Medulla oblongata (tissue), 1 donor: ENCODE measurements at regions not wholly inside any gene's neighbourhood (a gene's known extent, or its start where the extent isn't known, plus 50 kb on each side); places are given as distances from the start of the nearest gene placed in this dataset.
"Not testable (repeated sequence)": the region's sequence is repeated elsewhere in the genome, so short reads cannot be mapped to it uniquely, and the experiment has no call there.

ENCODE experiments used
- DNase-seq: peaks from one replicate; pipeline ENCODE4 v3.0.0-alpha.2; 2015; ENCODE audit errors: extremely low spot score

DNA sequence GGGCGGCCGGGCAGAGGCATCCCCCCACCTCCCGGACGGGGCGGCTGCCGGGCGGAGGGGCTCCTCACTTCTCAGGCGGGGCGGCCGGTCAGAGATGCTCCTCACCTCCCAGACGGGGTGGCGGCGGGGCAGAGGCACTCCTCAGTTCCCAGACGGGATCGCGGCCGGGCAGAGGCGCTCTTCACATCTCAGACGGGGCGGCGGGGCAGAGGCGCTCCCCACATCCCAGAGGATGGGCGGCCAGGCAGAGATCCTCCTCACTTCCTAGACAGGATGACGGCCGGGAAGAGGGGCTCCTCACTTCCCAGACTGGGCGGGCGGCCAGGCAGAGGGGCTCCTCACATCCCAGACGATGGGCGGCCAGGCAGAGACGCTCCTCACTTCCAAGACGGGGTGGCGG, 463.2 kb downstream of the SQOR start:
- not testable (repeated sequence) for DNase-seq

DNA sequence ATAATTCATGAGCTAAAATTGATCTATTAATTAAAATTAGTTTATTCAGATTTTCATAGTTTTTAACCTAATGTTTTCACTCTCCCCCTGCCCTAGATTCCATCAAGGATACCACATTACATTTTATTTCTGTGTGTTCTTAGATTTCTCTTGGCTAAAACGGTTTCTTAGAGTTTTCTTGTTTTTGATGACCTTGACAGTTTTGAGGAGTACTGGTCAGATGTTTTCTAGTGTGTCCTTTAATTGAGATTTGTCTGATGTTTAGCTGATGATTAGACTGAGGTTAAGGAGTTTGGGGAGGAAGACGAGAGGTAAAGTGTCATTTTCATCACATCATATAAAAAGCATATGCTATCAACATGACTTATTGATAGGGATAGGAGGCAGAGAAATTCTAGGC, 475.9 kb downstream of the SQOR start:
- no peak for DNase-seq

DNA sequence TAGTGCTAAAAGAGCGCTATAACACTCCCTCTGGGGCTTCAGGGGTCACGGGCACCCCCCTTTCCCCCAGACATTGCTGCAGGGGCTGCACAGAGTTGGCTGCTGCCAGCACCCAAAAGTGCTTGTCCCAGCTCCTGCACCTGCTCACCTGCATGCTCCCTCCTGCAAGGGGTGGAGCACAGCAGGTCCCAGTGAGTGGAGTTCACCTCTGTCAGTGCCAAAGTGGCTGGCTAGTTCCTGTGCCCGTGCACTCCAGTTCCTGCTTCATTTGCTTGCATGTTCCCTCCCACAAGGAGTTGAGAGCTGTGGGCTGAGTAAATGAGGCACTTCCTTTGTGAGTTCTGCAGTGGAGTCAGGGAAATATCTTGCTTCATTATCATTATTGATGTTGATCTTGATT, 476.9 kb downstream of the SQOR start:
- no peak for DNase-seq

DNA sequence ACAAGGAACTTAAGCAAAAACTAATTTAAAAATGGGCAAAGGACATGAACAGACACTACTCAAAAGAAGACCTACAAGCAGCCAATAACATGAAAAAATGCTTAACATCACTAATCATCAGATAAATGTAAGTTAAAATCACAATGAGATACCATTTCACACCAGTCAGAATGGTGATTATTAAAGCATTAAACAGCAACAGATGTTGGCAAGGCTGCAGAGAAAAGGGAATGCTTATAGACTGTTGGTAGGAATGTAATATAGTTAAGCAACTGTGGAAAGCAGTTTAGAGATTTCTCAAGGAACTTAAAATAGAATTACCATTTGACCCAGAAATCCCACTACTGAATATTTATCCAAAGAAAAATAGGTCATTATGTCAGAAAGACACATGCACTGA, 482.2 kb downstream of the SQOR start:
- DNase-seq: no peak

DNA sequence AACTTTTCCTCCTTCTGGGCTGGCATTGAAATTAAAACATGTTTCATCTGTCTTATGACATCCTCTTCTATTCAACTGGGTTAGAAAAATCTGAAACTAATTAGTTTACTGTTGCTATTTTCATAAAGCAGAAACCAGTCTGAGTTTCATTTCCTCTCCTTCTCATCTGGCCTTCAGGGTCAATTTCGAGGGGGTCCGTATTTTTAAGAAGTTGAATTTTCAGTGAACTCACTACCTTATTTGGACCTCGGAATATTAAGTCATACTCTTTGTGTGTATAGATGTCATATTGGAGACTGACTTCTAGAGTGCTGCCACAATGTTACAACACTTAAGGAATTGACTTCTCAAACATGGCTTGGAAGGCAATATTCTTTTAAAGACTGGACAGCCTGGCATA, 485.9 kb downstream of the SQOR start:
- no peak for DNase-seq

DNA sequence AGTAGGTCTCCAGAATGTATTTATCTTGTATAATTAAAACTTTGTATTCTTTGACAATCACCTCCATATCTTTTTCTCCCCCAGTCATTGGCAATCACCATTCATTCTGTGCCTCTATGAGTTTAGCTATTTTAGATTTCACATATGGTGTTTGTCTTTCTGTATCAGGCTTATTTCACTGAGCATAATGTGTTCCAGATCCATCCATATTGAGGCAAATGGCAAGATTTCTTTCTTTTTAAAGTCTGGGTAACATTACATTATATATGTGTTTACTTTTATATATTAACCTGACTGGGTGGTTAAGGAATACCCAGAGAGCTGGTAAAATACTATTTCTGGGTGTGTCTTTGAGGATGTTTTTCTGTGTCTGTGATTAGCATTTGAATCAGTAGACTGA, 486.6 kb downstream of the SQOR start:
- DNase-seq: no peak

DNA sequence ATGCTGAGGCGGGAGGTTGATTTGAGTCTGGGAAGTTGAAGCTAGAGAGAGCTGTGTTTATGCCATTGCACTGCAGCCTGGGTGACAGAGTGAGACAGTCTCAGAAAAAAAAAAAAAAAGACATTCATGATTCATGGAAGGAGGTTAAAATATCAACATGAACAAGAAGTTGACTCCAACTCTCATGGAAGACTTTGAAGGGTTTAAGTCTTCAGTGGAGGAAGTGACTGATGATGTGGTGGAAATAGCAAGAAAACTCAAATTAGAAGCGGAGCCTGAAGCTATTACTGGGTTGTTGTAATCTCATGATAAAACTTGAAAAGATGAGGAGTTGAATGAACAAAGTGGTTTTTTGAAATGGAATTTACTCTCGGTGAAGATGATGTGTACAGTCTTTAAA, 491.8 kb downstream of the SQOR start:
- no peak for DNase-seq

DNA sequence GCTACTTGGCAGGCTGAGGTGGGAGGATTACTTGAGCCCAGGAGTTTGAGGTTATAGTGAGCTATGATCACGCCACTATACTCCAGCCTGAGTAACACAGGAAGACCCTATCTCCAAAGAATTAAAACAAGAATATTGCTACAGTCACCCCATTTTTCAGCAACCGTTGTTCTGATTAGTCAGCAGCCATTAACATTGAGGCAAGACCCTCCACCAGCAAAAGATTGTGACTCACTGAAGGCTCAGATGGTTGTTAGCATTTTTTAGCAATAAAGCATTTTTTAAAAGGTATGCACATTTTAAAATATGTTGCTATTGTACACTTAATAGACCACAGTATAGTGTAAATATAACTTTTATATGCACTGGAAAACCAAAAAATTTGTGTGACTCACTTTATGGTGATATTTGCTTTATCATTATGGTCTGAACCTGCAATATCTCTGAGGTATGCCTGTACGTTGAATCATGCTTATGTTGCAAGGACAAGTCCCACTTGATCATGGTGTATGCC, 492.6 kb downstream of the SQOR start:
- DNase-seq: no peak

DNA sequence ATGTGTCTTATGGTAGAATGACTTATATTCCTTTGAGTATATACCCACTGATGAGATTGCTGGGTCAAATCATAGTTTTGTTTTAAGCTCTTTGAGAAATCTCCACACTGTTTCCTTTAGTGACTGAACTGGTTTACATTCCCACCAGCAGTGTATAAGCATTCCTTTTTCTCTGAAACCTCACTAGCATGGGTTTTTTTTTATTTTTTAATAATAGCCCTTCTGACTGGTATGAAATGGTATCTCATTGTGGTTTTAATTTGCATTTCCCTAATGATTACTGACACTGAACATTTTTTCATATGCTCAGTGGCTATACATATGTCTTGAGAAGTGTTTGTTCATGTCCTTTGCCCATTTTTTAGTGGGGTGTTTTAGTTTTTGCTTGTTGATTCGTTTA, 494.3 kb downstream of the SQOR start:
- DNase-seq: no peak

DNA sequence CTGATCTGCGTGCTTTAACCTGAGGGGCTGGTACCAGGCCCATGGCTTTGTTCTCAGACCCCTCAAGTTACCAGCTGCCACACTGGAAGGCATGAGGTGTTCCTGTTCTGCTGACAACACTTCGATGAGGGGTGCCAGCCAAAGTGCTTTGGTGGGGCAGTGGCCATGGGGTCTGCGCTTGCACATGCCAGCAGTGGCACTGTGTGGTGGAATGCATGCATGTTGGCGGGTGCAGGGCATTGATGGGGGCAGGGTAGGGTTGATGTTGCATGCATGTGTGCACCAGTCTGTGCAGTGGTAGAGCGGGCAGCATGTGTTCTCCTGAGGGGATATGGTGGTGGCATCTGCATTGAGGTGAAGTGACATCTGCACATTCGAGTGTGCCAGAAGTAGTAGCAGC, 497.0 kb downstream of the SQOR start:
- no peak for DNase-seq

DNA sequence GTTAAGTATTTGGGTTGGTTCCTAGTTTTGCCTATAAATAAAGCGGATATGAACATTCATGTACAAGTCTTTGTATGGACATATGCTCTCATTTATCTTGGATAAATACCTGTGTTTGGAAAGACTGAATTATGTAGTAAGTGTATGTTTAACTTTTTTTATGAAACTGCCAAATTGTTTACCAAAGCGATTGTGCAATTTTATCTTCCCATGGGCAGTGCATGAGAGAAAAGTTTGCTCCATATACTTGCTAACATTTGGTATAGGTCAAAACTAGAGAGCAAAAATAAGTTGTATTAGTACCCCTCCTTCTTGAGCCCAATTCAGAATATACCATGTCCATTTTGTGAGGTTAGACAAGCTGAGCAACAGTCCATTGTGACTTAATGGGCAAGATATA, 502.6 kb downstream of the SQOR start:
- no peak for DNase-seq

DNA sequence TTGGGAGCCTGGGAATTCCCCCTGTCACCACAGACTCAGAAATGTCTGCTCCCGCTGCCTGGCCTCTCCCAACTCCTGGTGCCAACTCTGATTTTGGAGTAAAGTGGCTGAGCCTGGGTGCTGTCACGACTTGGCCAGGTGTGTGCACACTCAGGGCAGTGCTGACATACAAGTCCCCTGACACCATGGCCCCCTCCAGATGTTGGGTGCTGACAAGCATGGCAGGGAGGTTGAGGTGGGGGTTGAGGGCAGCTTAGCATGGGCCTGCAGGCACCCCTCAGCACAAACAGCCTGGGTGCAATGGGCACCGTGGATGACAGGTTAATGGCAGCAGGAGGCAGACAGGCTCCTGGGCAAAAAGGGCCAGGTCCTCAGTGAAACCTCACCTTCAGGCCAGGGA, 511.2 kb downstream of the SQOR start:
- no peak for DNase-seq

DNA sequence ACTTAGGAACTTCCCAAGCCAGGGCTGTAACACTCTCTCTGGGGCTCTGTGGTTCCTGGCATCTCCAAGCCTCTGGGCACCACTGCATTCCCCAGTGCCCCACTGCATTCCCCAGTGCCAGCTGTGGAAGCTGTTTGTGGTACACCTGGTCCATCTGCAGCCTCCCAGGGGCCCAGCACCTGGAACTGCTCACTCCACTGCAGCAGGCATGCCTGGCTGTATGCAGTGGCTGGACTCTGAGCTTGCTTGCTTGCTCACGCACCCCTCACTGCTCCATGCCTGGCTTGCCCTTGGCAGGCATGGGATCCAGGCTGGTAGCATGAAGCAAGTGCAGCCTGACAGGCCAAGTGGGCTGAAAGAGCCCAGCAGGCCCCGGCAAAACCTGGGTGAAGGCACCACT, 512.1 kb downstream of the SQOR start:
- no peak for DNase-seq

DNA sequence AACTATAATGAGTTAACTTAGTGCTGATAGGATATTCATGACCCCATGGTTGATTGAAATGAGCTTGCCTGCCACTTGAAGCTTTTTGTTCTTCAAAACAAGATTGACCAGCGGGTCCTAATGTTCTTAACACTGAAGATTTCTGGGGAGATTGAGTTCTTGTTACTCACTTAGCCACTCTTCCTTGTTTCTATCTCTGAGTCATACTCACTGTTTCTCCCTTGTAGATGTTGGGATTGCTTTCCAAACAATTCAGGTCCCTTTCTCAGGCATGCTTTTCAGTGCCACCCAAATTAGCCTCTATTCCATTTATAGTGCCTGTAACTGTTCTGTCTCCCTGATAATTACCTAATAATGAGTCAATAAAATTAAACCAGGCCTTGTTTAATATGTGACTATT, 517.0 kb downstream of the SQOR start:
- DNase-seq: no peak

DNA sequence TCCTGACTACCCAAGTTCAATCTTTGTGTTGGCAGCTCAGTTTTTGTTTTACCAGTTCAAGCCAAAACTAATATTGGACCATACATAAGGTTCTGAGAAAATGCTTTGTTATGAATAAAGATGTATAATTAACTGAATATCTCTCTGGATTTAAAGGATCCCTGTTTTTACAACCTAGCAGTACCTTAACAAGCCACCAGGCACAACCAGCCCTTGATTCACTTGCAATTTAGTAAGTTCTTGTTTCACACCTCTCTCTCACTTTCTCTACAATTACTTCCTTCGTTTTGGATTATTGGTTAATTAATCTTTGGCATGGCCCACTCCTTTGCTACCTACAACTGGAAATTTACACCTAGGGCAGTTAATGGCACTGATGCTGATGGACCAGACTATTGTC, 531.9 kb downstream of the SQOR start:
- DNase-seq: no peak

DNA sequence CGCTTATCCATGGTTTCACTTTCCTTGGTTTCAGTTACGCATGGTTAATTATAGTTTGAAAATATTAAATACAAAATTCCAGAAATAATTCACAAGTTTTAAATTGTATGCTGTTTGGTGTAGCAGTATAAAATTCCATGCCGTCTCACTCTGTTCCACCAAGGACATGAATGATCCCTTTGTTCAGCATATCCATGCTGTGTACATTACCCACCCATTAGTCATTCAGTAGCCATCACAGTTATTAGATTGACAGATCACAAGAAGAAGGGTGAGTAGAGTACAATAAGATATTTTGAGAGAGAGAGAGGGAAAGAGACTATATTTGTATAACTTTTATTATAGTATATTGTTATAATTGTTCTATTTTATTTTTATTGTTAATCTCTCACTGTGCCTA, 535.5 kb downstream of the SQOR start:
- DNase-seq: no peak

DNA sequence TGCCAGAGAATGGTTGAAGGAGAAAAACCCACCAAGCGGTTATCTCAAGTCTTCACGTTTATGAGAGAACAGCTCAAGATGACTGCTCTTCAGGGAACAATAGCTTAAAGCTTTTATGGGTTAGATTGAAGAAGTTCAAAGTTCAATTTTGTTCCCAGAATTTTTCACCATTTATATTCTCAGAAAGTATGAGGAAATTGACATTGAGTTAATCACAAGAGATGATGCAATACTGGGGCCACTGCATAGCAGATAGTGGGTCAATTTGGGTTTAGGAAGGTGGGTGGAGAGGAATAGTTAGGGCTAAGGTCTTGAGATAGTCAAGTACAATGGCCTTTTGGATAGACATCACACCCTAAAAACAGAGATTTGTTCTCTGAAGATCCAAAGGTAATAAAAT, 539.3 kb downstream of the SQOR start:
- DNase-seq: no peak

DNA sequence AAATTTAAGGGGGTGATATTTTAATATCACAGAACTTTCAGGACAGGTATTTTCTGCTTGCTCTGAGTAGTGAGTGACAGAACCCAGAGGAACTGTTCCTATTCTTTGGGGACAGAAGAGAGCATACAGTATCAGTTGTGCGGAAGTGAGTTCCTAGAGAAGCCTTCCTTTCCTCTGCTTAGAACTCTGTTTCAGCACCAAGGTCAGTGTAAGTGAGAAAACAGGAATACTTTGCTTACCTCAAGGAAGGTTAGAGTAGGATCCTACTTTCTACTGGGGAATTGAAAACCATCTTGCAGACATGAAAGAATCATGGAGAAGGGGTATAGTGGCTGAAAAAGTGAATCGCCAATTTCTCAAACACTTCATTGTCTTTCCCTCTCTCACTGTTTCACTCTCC, 542.4 kb downstream of the SQOR start:
- DNase-seq: no peak

DNA sequence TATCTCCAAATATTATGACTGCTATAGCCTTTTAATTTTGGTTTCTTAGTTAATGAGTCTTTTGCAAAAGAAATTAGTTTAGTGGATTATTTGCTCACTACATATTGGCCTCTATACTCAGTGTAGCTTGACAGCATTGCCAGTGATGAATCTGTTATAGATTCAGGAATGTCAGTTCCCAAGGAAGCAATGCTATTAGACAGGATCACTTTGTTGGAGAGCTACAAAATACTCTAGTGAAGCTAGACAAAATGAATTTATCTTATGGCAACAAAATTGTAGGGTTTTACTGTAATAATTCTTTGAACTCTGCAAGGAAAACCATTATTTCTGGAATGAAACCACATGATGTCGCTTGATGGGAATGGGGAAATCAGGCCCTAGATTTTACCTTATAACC, 543.3 kb downstream of the SQOR start:
- no peak for DNase-seq

DNA sequence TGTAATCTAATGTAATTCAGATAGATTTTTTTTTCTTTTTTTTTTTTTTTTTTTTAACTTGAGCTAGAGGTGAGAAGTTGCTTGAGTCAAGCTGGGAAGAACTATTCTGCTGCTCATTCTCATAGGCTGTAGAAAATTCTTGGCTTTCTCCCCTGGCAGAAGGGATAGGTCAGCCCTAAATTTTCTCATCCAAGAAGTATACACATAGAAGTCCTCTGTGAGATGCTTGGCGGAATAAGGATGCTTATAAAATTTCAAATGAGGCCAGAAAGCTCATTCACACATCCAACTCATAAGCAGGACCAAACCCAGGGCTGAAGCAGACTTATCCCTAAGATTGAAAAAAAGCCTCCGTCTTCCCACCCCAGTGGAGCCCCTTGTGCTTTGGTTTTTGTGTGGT, 572.5 kb downstream of the SQOR start:
- no peak for DNase-seq

DNA sequence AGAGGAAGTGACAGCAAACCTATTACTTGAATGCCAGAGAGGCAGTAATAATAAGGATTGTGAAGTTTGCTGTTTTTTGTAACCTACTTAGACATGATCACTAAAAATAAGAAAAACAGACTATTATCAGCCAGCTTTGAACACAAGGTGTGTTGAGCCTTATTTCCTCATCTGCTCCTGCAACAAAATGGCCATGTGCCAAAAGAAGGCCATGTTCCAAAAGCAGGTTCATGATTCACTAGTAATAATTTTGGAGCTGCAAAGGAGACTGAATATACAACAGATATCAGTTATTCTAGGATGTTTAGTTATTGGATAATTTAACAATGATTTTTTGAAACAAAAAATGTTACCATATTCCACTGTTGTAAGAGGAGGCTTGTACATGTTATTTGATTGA, 578.7 kb downstream of the SQOR start:
- DNase-seq: no peak

DNA sequence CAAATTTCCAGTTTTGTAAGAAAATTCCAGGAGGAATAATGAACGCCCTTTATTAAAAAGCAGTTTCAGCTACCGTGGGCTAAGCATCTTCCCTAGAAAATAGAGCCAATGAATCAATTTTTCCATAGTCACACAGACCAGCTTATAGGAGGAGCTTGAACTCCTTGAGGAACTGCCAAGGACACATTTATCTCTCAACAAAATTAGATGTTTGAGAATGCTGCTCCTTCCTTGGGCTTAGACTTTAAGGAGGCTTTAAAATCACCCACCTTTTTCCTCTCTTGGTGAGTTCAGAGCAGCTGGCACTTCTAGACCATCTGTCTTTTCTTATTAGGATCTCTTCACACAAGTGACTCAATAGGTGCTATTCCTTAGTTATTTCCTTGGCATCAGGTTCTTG, 588.0 kb downstream of the SQOR start:
- no peak for DNase-seq

DNA sequence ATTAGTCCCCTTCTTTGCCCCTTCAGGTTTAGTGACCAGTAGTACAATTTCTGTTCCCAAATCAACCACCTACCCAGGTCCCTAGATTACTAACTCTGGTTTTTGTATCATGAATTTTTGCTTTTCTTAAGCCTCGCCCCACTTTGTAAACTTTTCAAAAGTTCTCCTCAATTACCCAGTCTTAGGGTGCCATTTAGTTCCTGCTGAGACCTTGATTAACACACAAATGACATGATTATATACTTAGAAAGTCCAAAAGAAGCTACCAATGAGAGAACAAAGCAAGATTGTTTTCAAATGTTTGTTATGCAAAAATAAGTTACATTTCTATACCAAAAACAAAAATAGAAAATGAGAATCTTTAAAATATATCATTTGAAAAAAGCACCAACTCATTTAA, 594.4 kb downstream of the SQOR start:
- DNase-seq: no peak

DNA sequence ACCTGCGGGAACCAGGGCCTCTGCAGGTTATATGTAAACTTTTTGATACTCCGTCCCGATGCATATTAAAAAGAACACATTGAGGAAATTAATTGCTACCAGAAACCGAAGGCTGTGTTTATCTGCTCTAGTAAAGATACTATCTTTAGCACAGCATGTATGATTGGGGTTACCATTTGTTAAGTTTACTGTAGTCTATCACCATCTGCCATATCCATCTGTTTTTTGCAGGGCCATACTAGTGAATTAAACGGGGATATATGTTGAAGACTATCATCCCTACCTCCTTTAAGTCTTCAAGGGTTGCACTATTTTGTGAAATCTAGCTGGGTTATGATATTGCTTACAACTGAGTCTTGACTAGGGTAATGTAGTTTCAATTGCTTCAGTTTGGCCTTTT, 597.0 kb downstream of the SQOR start:
- DNase-seq: no peak

DNA sequence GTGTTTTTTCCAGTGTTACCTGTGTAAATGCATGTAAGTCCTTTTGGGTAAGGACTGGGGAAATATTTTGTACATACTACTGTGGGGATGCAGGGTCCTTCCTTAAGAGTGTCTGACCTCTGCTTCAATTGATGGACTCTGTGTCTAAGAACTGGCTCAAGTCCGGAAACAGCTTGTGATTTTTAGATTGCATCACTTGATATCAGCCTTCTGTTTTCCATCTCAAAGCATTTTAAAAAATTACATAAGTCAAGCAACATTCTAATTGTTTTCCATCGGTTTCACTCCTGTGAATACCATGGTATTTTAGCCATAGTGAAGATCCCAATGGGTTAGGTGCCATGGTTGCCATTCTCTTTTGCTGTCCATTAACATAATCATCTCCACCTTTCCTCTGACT, 597.6 kb downstream of the SQOR start:
- no peak for DNase-seq
